HCT116 (cell line): ENCODE measurements at regions not wholly inside any gene's neighbourhood (a gene's known extent, or its start where the extent isn't known, plus 50 kb on each side); places are given as distances from the start of the nearest gene placed in this dataset.

Experiments used
- ATAC-seq: fragments of 200-7000 bp; cut with Tn5 transposase; 2 replicates; pipeline ENCODE4 v1.9.1; 2020; ENCODE audit warnings: mild to moderate bottlenecking, moderate library complexity
- BruUV-seq: library from RNA; stranded (reverse); fragments of 400-500 nt; replicated peaks from 2 replicates; lab custom pipeline; 2021; lab: Mats Ljungman, UMichigan
- CTCF ChIA-PET: fragments of 300-600 bp; sonication (Branson Sonifier 250); formaldehyde crosslinking; loops from one replicate; lab custom pipeline; 2021; ENCODE audit warnings: antibody characterized with exemption; lab: Charles Lee
- POLR2A ChIA-PET: fragments of 300-600, 350-600 bp; sonication (Branson Sonifier 250); formaldehyde crosslinking; loops from one replicate; lab custom pipeline; 2021; ENCODE audit warnings: antibody characterized with exemption; lab: Charles Lee
- RAD21 ChIA-PET, 2 experiments: fragments of 300-600 bp; sonication (Branson Sonifier 250); formaldehyde crosslinking; loops; one replicate each; lab custom pipeline; 2023; ENCODE audit warnings: low total read pairs in 2 of 2; ENCODE audit not compliant: uncharacterized antibody in 2 of 2, unreplicated experiment in 2 of 2, low non-redundant PET in 1 of 2; lab: Charles Lee
- DNase-seq: peaks from one replicate; pipeline ENCODE4 v3.0.0-alpha.2; 2010; ENCODE audit warnings: low read depth, low spot score
- H2AFZ ChIP-seq: fragments of 200-600 bp; shearing (Covaris generic), sonication (generic); 2 replicates; pipeline ENCODE4 v1.6.1; 2017; ENCODE audit warnings: low read depth, mixed run types, mixed read lengths, antibody characterized with exemption, low read length; ENCODE audit not compliant: poor library complexity, severe bottlenecking
- H3K27ac ChIP-seq: 2 replicates; pipeline ENCODE4 v1.5.1; 2012; ENCODE audit warnings: low read depth, low read length
- H3K27me3 ChIP-seq: fragments of 200-600 bp; sonication (generic); 2 replicates; pipeline ENCODE4 v1.6.1; 2016; ENCODE audit warnings: mixed run types, low read length, mixed read lengths; ENCODE audit not compliant: insufficient read depth
- H3K36me3 ChIP-seq, 2 experiments: fragments of 200-500 bp in 1 of 2; fragments of 200-600 bp in 1 of 2; sonication (Bioruptor generic) in 1 of 2; sonication (generic) in 1 of 2; 2 replicates each; pipeline versions ENCODE4 v1.5.1 to v1.6.1; 2014 to 2016; ENCODE audit warnings: low read length in 2 of 2, inconsistent platforms in 1 of 2, mixed read lengths in 1 of 2, mixed run types in 1 of 2; ENCODE audit not compliant: insufficient read depth in 2 of 2, control insufficient read depth in 1 of 2
- H3K4me1 ChIP-seq, 2 experiments: fragments of 200-600 bp in 1 of 2; sonication (generic) in 1 of 2; 2 replicates each; pipeline versions ENCODE4 v1.5.1 to v1.6.1; 2012 to 2017; ENCODE audit warnings: low read length in 2 of 2, inconsistent platforms in 1 of 2, mild to moderate bottlenecking in 1 of 2, mixed read lengths in 1 of 2, mixed run types in 1 of 2, moderate library complexity in 1 of 2; ENCODE audit not compliant: insufficient read depth in 2 of 2, control insufficient read depth in 1 of 2
- H3K4me2 ChIP-seq: fragments of 200-600 bp; sonication (generic); 2 replicates; pipeline ENCODE4 v1.6.1; 2017; ENCODE audit warnings: mixed run types, low read length, mixed read lengths
- H3K4me3 ChIP-seq, 2 experiments: fragments of 200-600 bp in 1 of 2; sonication (generic) in 1 of 2; replicated peaks in 1 of 2; 2 replicates each; pipeline ENCODE4 v1.5.1; 2011 to 2016; ENCODE audit warnings: low read length in 2 of 2, control low read depth in 1 of 2, low read depth in 1 of 2, mild to moderate bottlenecking in 1 of 2, mixed read lengths in 1 of 2, mixed run types in 1 of 2
- H3K79me2 ChIP-seq: fragments of 200-600 bp; sonication (generic); 2 replicates; pipeline ENCODE4 v1.6.1; 2017; ENCODE audit warnings: mild to moderate bottlenecking, mixed run types, low read length, moderate library complexity, mixed read lengths; ENCODE audit not compliant: insufficient read depth
- H3K9ac ChIP-seq: fragments of 200-600 bp; sonication (generic); 2 replicates; pipeline ENCODE4 v1.6.1; 2016; ENCODE audit warnings: low read length, mixed read lengths
- H3K9me2 ChIP-seq: fragments of 200-600 bp; sonication (generic), shearing (Covaris generic); 2 replicates; pipeline ENCODE4 v1.6.1; 2017; ENCODE audit warnings: mixed run types, mild to moderate bottlenecking, moderate library complexity; ENCODE audit not compliant: insufficient read depth
- H3K9me3 ChIP-seq, 2 experiments: fragments of 200-500 bp in 1 of 2; fragments of 200-600 bp in 1 of 2; sonication (Bioruptor generic) in 1 of 2; sonication (generic) in 1 of 2; 2 replicates each; pipeline ENCODE4 v1.6.1; 2014 to 2017; ENCODE audit warnings: low read length in 2 of 2, mixed read lengths in 2 of 2, inconsistent platforms in 1 of 2, low read depth in 1 of 2, mild to moderate bottlenecking in 1 of 2, mixed run types in 1 of 2, moderate library complexity in 1 of 2; ENCODE audit not compliant: control insufficient read depth in 1 of 2, insufficient read depth in 1 of 2
- H4K20me1 ChIP-seq: fragments of 200-600 bp; sonication (generic), shearing (Covaris generic); 2 replicates; pipeline ENCODE4 v1.6.1; 2017; ENCODE audit warnings: mixed run types, mild to moderate bottlenecking, moderate library complexity; ENCODE audit not compliant: insufficient read depth
- CEBPB ChIP-seq: IDR thresholded peaks from 2 replicates; pipeline ENCODE4 v1.6.1; 2012; ENCODE audit warnings: low read depth
- EZH2 ChIP-seq: fragments of 200-600 bp; sonication (generic); IDR thresholded peaks from 2 replicates; pipeline ENCODE4 v1.6.1; 2017; ENCODE audit warnings: antibody characterized with exemption, mixed run types
- SRF ChIP-seq: IDR thresholded peaks from 2 replicates; pipeline ENCODE4 v1.6.1; 2012; ENCODE audit warnings: low read depth
- TCF7L2 ChIP-seq: IDR thresholded peaks from 2 replicates; pipeline ENCODE4 v1.7.0; 2011; ENCODE audit warnings: borderline replicate concordance, inconsistent platforms; ENCODE audit not compliant: insufficient read depth, insufficient read length; ENCODE audit errors: extremely low read depth
- YY1 ChIP-seq: IDR thresholded peaks from 2 replicates; pipeline ENCODE4 v1.6.1; 2011; ENCODE audit warnings: low read length, low read depth, moderate library complexity, mild to moderate bottlenecking; ENCODE audit not compliant: insufficient replicate concordance; ENCODE audit errors: extremely low read depth
- ZFX ChIP-seq: fragments of 450-650 bp; IDR thresholded peaks from 2 replicates; pipeline ENCODE4 v1.6.1; 2017
- intact Hi-C: fragments of 100-400 bp; cut with micrococcal nuclease; formaldehyde crosslinking; loops from 2 replicates; pipeline ENCODE4 v1.10.0; 2022
- TF ChIP-seq, protein P1 (sequence below): IDR thresholded peaks from 2 replicates; pipeline ENCODE4 v1.6.1; 2012
- TF ChIP-seq, protein P2 (sequence below), 3 experiments: fragments of 200-600 bp in 1 of 3; sonication (generic) in 1 of 3; IDR thresholded peaks in 2 of 3; conservative IDR thresholded peaks in 1 of 3; 2 replicates each; pipeline ENCODE4 v1.5.1; 2012 to 2017; ENCODE audit warnings: low read depth in 2 of 3, low read length in 2 of 3, antibody characterized with exemption in 1 of 3, borderline replicate concordance in 1 of 3, control low read depth in 1 of 3, mild to moderate bottlenecking in 1 of 3, mixed read lengths in 1 of 3, mixed run types in 1 of 3, moderate library complexity in 1 of 3; ENCODE audit not compliant: insufficient read depth in 1 of 3

DNA sequence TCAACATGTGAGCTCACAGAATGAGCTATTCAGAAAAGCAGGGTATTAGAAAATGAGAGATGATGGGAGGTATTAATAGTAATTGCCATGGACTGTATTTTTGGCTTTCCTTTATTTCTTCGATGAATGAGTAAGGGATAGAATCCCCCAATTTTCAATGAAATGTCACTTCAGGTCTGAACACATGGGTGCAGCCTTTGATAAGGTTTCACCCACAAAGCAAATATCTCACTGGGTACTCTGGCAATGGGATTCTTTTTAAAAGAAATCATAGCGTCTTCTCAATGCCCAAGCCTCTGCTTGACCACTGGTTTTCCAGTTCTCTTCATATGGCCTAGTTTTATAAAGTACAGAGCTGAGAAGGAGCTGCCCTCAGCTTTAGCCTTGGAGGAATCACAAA is 610.5 kb upstream of the FANCL start:
- POLR2A ChIA-PET: no interaction called here
- no peak overlapping the region for H3K9ac ChIP-seq
- no peaks in the 10 kb centered on the region for H3K79me2 ChIP-seq
- no peaks in the 10 kb centered on the region for H3K9me3 ChIP-seq
- no peak overlapping the region for H3K27ac ChIP-seq
- ATAC-seq: no peak
- TF ChIP-seq, protein P1, sequence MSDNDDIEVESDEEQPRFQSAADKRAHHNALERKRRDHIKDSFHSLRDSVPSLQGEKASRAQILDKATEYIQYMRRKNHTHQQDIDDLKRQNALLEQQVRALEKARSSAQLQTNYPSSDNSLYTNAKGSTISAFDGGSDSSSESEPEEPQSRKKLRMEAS: no peak
- TF ChIP-seq, protein P2, sequence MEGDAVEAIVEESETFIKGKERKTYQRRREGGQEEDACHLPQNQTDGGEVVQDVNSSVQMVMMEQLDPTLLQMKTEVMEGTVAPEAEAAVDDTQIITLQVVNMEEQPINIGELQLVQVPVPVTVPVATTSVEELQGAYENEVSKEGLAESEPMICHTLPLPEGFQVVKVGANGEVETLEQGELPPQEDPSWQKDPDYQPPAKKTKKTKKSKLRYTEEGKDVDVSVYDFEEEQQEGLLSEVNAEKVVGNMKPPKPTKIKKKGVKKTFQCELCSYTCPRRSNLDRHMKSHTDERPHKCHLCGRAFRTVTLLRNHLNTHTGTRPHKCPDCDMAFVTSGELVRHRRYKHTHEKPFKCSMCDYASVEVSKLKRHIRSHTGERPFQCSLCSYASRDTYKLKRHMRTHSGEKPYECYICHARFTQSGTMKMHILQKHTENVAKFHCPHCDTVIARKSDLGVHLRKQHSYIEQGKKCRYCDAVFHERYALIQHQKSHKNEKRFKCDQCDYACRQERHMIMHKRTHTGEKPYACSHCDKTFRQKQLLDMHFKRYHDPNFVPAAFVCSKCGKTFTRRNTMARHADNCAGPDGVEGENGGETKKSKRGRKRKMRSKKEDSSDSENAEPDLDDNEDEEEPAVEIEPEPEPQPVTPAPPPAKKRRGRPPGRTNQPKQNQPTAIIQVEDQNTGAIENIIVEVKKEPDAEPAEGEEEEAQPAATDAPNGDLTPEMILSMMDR (IDR thresholded peaks at IDR 0.05 in 2 of 3, conservative IDR thresholded peaks at IDR 0.05 in 1 of 3; ENCODE audit: borderline replicate concordance in 1 of 3, insufficient read depth in 1 of 3, low read depth in 2 of 3, low read length in 2 of 3): no peak
- TF ChIP-seq, all 23 proteins: peak for 0
- RAD21 ChIA-PET: no interaction called here
- H3K4me2 ChIP-seq: no peak overlapping the region
- BruUV-seq: no TSS peak
- H3K9me2 ChIP-seq: no peaks in the 10 kb centered on the region
- no peak overlapping the region for H2AFZ ChIP-seq
- H4K20me1 ChIP-seq: no peaks in the 10 kb centered on the region; the same call in 1 of the 2 replicates
- intact Hi-C loops: no loop called here
- H3K4me3 ChIP-seq: no peak overlapping the region
- no peak for DNase-seq
- CTCF ChIA-PET: no interaction called here
- H3K36me3 ChIP-seq: no peaks in the 10 kb centered on the region
- H3K4me1 ChIP-seq: no peaks in the 10 kb centered on the region
- peaks cover 20% of the 10 kb centered on the region; the same call in 1 of the 2 replicates for H3K27me3 ChIP-seq

DNA sequence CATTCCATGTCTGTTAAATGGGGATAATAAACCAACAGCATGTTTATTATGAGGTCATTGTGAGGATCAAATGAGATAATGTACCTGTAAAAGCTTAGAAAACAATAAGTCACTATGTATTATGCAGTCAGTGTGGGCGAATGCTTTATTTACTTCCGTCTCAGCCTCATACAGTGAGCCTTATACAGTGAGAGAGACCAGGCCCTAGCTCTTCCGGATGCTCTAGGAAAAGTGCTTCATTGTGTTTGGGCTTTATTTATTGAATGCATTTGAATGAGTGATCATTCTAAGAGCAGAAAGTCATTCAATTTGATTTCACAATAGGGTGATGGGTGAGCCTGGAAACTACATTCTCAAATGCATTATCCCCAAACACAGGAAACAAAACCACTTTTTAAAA is 603.9 kb upstream of the FANCL start:
- ChIA-PET CTCF (no interaction called here), RAD21 (no interaction called here), POLR2A (no interaction called here)
- Histone ChIP-seq H3K79me2 (no peaks in the 10 kb centered on the region), H3K9ac (no peak overlapping the region), H3K4me3 (no peak overlapping the region), H3K9me3 (no peaks in the 10 kb centered on the region), H3K27me3 (0 out of 2 replicates have a peak, but pooled peaks cover 9% of the 10 kb centered on the region), H3K9me2 (no peaks in the 10 kb centered on the region), H2AFZ (no peak overlapping the region), H3K4me2 (no peak overlapping the region), H3K27ac (no peak overlapping the region), H3K4me1 (no peaks in the 10 kb centered on the region), H3K36me3 (no peaks in the 10 kb centered on the region), H4K20me1 (no peaks in the 10 kb centered on the region)
- ATAC-seq (no peak), DNase-seq (no peak)
- TF ChIP-seq SRF: no peak
- no peak for TF ChIP-seq ZFX
- TF ChIP-seq YY1: no peak
- TF ChIP-seq CEBPB: no peak
- TF ChIP-seq EZH2: no peak
- TF ChIP-seq, protein P1: no peak
- TF ChIP-seq TCF7L2: no peak
- intact Hi-C loops: no loop called here
- BruUV-seq: no TSS peak
